ENCODE measurements at regions not wholly inside any gene's neighbourhood (a gene's known extent, or its start where the extent isn't known, plus 50 kb on each side); places are given as distances from the start of the nearest gene placed in this dataset.
"Not testable (repeated sequence)": the region's sequence is repeated elsewhere in the genome, so short reads cannot be mapped to it uniquely, and the experiment has no call there.

GRCh38 chr21:14903172-14903865, 161.5 kb downstream of the NRIP1 start:
- no peak for DNase-seq (ENCODE audit: low read depth in 4 of 4, low spot score in 3 of 4)

- no peak for DNase-seq (ENCODE audit: low read depth in 4 of 4, low spot score in 3 of 4)
These were observed 163.3 kb downstream of the NRIP1 start for GRCh38 chr21:14901482-14901958.

- no peak for DNase-seq (ENCODE audit: low read depth in 4 of 4, low spot score in 3 of 4)
These were observed 164.2 kb downstream of the NRIP1 start for GRCh38 chr21:14900611-14901010.

- no peak for DNase-seq (ENCODE audit: low read depth in 4 of 4, low spot score in 3 of 4)
These were observed 164.7 kb downstream of the NRIP1 start for GRCh38 chr21:14900058-14900457.

GRCh38 chr21:14895792-14896191, 169.0 kb downstream of the NRIP1 start:
- no peak for DNase-seq (ENCODE audit: low read depth in 4 of 4, low spot score in 3 of 4)

GRCh38 chr21:14890141-14890540, 174.7 kb downstream of the NRIP1 start:
- no peak for DNase-seq (ENCODE audit: low read depth in 4 of 4, low spot score in 3 of 4)

- DNase-seq (ENCODE audit: low read depth in 4 of 4, low spot score in 3 of 4) = no peak
These were observed 175.6 kb downstream of the NRIP1 start for GRCh38 chr21:14889080-14889810.

- no peak for DNase-seq (ENCODE audit: low read depth in 4 of 4, low spot score in 3 of 4)
These were observed 176.6 kb downstream of the NRIP1 start for GRCh38 chr21:14888202-14888601.

- no peak for DNase-seq (ENCODE audit: low read depth in 4 of 4, low spot score in 3 of 4)
These were observed 178.8 kb downstream of the NRIP1 start for GRCh38 chr21:14886001-14886400.

- DNase-seq (ENCODE audit: low read depth in 4 of 4, low spot score in 3 of 4) = no peak
These were observed 181.4 kb downstream of the NRIP1 start for GRCh38 chr21:14883351-14883750.

GRCh38 chr21:14882545-14882944, 182.3 kb downstream of the NRIP1 start:
- DNase-seq (ENCODE audit: low read depth in 4 of 4, low spot score in 3 of 4) = not testable (repeated sequence)

GRCh38 chr21:14881863-14882499, 182.8 kb downstream of the NRIP1 start:
- DNase-seq (ENCODE audit: low read depth in 4 of 4, low spot score in 3 of 4) = no peak

- no peak for DNase-seq (ENCODE audit: low read depth in 4 of 4, low spot score in 3 of 4)
These were observed 183.9 kb downstream of the NRIP1 start for GRCh38 chr21:14880922-14881321.

- DNase-seq (ENCODE audit: low read depth in 4 of 4, low spot score in 3 of 4) = no peak
These were observed 185.3 kb downstream of the NRIP1 start for GRCh38 chr21:14879458-14879857.

- no peak for DNase-seq (ENCODE audit: low read depth in 4 of 4, low spot score in 3 of 4)
These were observed 185.8 kb downstream of the NRIP1 start for GRCh38 chr21:14878971-14879370.

GRCh38 chr21:14877581-14878228, 187.1 kb downstream of the NRIP1 start:
- DNase-seq (ENCODE audit: low read depth in 4 of 4, low spot score in 3 of 4) = no peak

GRCh38 chr21:14876524-14876840, 188.3 kb downstream of the NRIP1 start:
- DNase-seq (ENCODE audit: low read depth in 4 of 4, low spot score in 3 of 4) = no peak

GRCh38 chr21:14875704-14876523, 188.9 kb downstream of the NRIP1 start:
- DNase-seq (ENCODE audit: low read depth in 4 of 4, low spot score in 3 of 4) = no peak

- DNase-seq (ENCODE audit: low read depth in 4 of 4, low spot score in 3 of 4) = no peak
These were observed 189.6 kb downstream of the NRIP1 start for GRCh38 chr21:14875186-14875585.

GRCh38 chr21:14874379-14874778, 190.4 kb downstream of the NRIP1 start:
- no peak for DNase-seq (ENCODE audit: low read depth in 4 of 4, low spot score in 3 of 4)
